SU-DHL-6 (cell line): ENCODE measurements at regions not wholly inside any gene's neighbourhood (a gene's known extent, or its start where the extent isn't known, plus 50 kb on each side); places are given as distances from the start of the nearest gene placed in this dataset.

ENCODE experiments used
- CTCF ChIP-seq: fragments of 200-600 bp; sonication (generic); IDR thresholded peaks from one replicate; pipeline ENCODE4 v1.5.1; 2017; ENCODE audit warnings: antibody characterized with exemption, mild to moderate bottlenecking, low read length, moderate library complexity; ENCODE audit not compliant: insufficient read depth, poor library complexity, severe bottlenecking
- EZH2phosphoT487 ChIP-seq: fragments of 200-600 bp; sonication (generic), shearing (Covaris generic); conservative IDR thresholded peaks from 2 replicates; pipeline ENCODE4 v1.6.1; 2018; ENCODE audit warnings: mild to moderate bottlenecking, antibody characterized with exemption, low read length, moderate library complexity, mixed read lengths

GRCh38 chr17:64723781-64724180 is 61.7 kb upstream of the SMURF2 start:
- no peak for TF ChIP-seq CTCF
- no peak for TF ChIP-seq EZH2phosphoT487
